Gastroesophageal sphincter (tissue), 3 donors: ENCODE measurements at regions not wholly inside any gene's neighbourhood (a gene's known extent, or its start where the extent isn't known, plus 50 kb on each side); places are given as distances from the start of the nearest gene placed in this dataset.

ENCODE experiments used
- POLR2A ChIP-seq, 2 donors: fragments of 450-650 bp; IDR thresholded peaks; one replicate each; pipeline ENCODE4 v1.6.1; 2017; ENCODE audit warnings: antibody characterized with exemption in 2 of 2, mild to moderate bottlenecking in 2 of 2, moderate library complexity in 1 of 2
- TF ChIP-seq, protein P1 (sequence below), 4 experiments: fragments of 200-600 bp in 2 of 4; fragments of 450-650 bp in 2 of 4; sonication (generic) in 1 of 4; IDR thresholded peaks; one replicate each; pipeline ENCODE4 v1.5.1; 2017 to 2019; ENCODE audit warnings: antibody characterized with exemption in 4 of 4, mild to moderate bottlenecking in 2 of 4, moderate library complexity in 2 of 4

DNA sequence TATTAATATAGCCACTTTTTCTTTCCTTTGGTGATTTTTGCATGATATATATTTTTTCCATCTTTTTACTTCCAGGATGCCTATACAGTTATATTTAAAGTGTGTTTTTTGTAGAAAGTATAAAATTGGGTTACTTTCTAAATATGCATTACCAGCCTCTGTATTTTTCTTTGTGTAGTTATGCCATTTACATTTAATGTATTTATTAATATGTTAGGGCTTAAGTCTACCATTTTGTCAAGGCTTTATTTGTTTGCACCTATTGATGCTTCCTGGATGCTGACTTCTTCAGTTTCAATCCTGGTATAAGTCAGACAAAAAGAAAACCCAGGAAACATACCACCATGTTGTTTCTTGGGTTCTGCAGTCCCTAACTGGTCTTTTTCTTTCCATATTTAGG lies 911.1 kb upstream of the GOT2 start:
- TF ChIP-seq, protein P1, sequence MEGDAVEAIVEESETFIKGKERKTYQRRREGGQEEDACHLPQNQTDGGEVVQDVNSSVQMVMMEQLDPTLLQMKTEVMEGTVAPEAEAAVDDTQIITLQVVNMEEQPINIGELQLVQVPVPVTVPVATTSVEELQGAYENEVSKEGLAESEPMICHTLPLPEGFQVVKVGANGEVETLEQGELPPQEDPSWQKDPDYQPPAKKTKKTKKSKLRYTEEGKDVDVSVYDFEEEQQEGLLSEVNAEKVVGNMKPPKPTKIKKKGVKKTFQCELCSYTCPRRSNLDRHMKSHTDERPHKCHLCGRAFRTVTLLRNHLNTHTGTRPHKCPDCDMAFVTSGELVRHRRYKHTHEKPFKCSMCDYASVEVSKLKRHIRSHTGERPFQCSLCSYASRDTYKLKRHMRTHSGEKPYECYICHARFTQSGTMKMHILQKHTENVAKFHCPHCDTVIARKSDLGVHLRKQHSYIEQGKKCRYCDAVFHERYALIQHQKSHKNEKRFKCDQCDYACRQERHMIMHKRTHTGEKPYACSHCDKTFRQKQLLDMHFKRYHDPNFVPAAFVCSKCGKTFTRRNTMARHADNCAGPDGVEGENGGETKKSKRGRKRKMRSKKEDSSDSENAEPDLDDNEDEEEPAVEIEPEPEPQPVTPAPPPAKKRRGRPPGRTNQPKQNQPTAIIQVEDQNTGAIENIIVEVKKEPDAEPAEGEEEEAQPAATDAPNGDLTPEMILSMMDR (IDR thresholded peaks at IDR 0.05) = no peak
- TF ChIP-seq POLR2A (IDR thresholded peaks at IDR 0.05) = no peak
